Activated T-cell treated with anti-CD3 and anti-CD28 coated beads, Interleukin-2, amount 50 U/mL, for 4 hours (primary cell): ENCODE measurements at regions not wholly inside any gene's neighbourhood (a gene's known extent, or its start where the extent isn't known, plus 50 kb on each side); places are given as distances from the start of the nearest gene placed in this dataset.

Experiments
- ATAC-seq, 2 donors: fragments of 200-7000 bp; cut with Tn5 transposase; one replicate each; pipeline ENCODE4 v1.10.0; 2021
- DNase-seq: peaks from one replicate; pipeline ENCODE4 v3.0.0-alpha.2; 2020
- H3K27me3 Mint-ChIP-seq: one replicate; pipeline ENCODE4 v1.8.0; 2021; ENCODE audit warnings: low read depth, mixed read lengths
- H3K36me3 Mint-ChIP-seq: one replicate; pipeline ENCODE4 v1.8.0; 2022; ENCODE audit warnings: mixed read lengths; ENCODE audit not compliant: insufficient read depth
- H3K4me1 Mint-ChIP-seq: one replicate; pipeline ENCODE4 v1.8.0; 2021; ENCODE audit warnings: low read depth, mixed read lengths
- H3K4me3 Mint-ChIP-seq: one replicate; pipeline ENCODE4 v1.8.0; 2021; ENCODE audit warnings: mild to moderate bottlenecking, moderate library complexity, mixed read lengths
- H3K9me3 Mint-ChIP-seq: one replicate; pipeline ENCODE4 v1.8.0; 2021; ENCODE audit warnings: mixed read lengths

DNA sequence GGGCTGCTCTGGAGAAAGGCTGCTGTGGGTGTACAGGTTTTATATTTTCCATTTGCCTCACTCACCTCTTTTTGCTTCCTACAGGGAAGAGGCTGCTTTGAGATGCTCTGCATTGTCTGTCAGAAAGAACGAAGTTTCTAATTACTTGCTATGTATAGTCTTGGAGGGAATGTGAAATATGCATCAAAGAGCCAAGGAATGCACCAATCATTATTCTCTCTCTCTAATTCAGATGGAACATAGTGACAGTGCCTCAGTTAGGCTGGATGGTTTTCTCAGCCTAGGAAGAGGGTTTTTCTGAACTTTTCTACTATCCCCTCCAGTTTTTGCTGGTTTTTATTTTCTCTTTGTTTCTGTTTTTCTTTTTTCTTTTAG lies 106.8 kb upstream of the SLC4A4 start:
- no peak overlapping the region for H3K4me3 Mint-ChIP-seq
- ATAC-seq: no peak
- no peaks in the 10 kb centered on the region for H3K36me3 Mint-ChIP-seq
- DNase-seq: no peak
- no peaks in the 10 kb centered on the region for H3K9me3 Mint-ChIP-seq
- H3K4me1 Mint-ChIP-seq: no peaks in the 10 kb centered on the region
- H3K27me3 Mint-ChIP-seq: peaks cover 4% of the 10 kb centered on the region

DNA sequence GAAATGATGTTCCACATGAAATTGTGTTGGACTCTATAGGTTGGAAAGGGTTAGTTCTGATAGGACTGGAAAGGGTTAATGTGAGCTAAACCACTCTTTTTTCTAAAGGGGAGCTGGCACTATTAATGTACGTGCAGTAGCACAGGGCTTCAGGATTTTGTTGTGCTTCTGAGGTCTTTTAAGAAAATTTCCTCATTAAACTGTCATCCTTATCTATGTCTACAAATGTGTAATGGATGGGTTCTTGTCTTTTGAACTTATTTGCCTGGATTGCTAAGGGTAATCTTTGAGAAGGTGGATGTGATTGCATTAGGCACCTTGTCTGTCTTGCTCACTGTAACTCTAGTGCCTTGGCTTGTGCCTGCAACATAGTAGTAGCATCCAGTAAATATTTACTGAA lies 106.0 kb upstream of the SLC4A4 start:
- ATAC-seq (no peak), DNase-seq (no peak)
- H3K27me3 Mint-ChIP-seq: peaks cover 4% of the 10 kb centered on the region
- H3K36me3 Mint-ChIP-seq: no peaks in the 10 kb centered on the region
- no peaks in the 10 kb centered on the region for H3K4me1 Mint-ChIP-seq
- H3K9me3 Mint-ChIP-seq: no peaks in the 10 kb centered on the region
- H3K4me3 Mint-ChIP-seq: no peak overlapping the region

DNA sequence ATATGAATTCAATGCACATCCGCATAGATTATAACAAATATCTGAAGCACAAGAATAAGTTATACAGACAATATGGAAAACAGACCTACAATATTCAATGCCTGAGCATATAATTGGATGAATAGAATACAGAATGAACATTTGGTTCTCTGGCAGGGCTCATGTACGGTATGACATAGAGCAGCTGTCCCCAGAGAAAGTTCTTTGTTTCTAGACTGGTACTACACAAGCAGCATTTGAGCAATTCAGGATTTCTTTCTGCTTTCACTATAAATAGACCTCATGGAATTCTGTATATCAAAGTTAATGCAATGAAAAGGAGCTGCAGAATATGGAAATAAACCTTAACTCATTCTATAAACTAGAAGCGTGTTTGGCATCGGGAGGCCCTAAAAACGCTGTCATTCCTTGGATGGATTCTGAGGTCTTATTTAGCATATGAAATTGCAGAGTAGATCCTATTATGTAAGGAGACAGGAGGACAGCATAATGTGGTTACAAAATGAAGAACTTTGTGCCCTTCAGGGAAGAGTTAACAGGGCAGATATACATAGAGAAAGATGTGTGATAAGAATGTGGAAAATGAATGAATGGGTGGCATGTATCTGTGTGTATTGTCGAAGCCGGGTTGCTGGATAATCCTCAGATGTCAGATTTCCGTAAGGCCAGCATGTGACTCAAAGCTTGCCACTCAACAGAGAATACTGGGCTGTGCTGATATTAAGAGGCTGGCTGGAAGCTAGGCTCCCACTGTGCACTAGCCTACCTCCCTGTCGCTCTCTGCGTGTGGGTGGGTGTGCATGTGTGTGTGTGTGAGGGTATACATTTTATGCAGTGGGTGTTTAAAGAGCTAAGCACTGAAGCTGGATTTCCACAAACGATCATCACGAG lies 103.3 kb upstream of the SLC4A4 start:
- ATAC-seq (no peak), DNase-seq (no peak)
- Mint-ChIP-seq H3K4me1 (no peaks in the 10 kb centered on the region), H3K36me3 (no peaks in the 10 kb centered on the region), H3K27me3 (peaks cover 4% of the 10 kb centered on the region), H3K9me3 (no peaks in the 10 kb centered on the region), H3K4me3 (no peak overlapping the region)

DNA sequence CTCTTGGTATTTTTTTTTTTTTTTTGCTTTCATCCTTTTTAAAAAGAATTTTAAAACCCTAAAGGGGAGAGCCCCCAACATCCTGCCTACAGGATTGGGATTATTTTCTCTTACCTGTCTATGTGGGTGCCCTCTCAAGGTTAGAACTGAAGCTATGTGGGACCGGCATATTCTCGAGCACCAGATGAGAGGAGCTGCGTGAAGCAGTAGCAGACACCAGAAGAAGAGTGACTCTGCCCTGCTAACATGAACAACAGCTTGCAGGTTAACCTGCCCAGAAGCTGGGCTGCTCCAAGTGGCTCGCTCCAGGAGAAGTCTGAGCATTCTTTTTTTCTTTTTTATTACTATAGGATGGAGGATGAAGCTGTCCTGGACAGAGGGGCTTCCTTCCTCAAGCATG lies 102.6 kb upstream of the SLC4A4 start:
- Mint-ChIP-seq H3K9me3 (no peaks in the 10 kb centered on the region), H3K4me1 (no peaks in the 10 kb centered on the region), H3K36me3 (no peaks in the 10 kb centered on the region), H3K27me3 (peaks cover 4% of the 10 kb centered on the region), H3K4me3 (no peak overlapping the region)
- ATAC-seq (no peak), DNase-seq (no peak)

DNA sequence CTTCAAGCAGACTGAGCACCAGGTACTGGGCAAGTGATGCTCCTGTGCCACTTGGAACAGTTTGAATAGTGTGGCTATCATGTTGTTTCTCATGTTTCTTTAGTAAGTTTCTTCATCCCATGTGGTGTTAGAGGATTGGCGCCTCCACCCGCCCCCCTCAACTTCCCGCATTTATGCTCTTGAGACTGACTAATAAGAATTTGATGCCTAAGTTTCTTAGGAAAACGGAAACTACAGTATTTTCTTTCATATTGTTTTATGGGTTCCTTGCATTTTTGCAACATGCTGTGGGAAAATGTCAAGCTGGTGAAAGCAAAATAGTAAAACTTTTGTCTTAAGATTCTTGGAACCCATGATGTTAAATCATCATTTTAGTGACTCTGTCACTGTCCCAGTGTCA lies 101.2 kb upstream of the SLC4A4 start:
- Mint-ChIP-seq H3K36me3 (no peaks in the 10 kb centered on the region), H3K9me3 (no peaks in the 10 kb centered on the region), H3K27me3 (peaks cover 2% of the 10 kb centered on the region), H3K4me3 (no peak overlapping the region), H3K4me1 (no peaks in the 10 kb centered on the region)
- DNase-seq: no peak
- no peak for ATAC-seq

DNA sequence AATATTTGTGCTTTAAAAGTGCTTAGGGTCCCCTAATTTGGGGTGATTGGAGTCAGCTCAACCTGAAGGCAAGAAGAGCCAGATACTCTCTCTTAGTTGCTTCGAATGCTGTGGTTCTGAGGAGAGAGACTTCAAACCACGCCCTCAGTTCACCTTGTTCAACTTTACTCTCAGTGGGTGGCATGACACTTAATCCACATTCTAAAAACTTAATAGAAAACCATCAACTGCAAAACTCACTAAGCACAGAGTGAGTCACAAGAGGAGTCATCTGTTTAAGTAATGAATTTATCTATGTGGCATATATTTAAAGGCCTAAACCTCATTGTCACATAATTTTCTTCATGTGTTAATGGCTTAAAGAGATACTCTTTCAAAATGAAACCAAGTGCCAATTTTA lies 99.5 kb upstream of the SLC4A4 start:
- Mint-ChIP-seq H3K9me3 (no peaks in the 10 kb centered on the region), H3K27me3 (no peaks in the 10 kb centered on the region), H3K4me1 (no peaks in the 10 kb centered on the region), H3K36me3 (no peaks in the 10 kb centered on the region), H3K4me3 (no peak overlapping the region)
- ATAC-seq (no peak), DNase-seq (no peak)

DNA sequence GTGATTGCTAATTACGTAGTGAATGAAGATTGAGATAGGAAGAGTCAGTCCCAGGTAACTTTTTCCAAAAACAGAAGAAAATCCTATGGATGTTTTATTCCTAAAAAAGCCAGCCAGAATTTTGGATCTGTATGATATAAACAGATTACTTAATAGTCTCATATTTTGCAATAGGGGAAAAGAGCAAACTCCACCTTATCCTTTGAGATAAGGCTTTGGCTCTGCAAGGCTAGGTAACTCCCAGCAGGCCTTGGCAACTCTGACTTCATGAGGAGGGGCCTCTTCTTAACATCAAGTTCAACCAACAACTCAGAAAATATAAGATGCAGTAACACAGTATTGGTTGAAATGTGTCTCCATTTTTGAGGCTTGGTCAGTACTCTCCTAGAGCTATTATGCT lies 98.7 kb upstream of the SLC4A4 start:
- Mint-ChIP-seq H3K9me3 (no peaks in the 10 kb centered on the region), H3K27me3 (no peaks in the 10 kb centered on the region), H3K4me3 (no peak overlapping the region), H3K4me1 (no peaks in the 10 kb centered on the region), H3K36me3 (no peaks in the 10 kb centered on the region)
- DNase-seq: no peak
- no peak for ATAC-seq

DNA sequence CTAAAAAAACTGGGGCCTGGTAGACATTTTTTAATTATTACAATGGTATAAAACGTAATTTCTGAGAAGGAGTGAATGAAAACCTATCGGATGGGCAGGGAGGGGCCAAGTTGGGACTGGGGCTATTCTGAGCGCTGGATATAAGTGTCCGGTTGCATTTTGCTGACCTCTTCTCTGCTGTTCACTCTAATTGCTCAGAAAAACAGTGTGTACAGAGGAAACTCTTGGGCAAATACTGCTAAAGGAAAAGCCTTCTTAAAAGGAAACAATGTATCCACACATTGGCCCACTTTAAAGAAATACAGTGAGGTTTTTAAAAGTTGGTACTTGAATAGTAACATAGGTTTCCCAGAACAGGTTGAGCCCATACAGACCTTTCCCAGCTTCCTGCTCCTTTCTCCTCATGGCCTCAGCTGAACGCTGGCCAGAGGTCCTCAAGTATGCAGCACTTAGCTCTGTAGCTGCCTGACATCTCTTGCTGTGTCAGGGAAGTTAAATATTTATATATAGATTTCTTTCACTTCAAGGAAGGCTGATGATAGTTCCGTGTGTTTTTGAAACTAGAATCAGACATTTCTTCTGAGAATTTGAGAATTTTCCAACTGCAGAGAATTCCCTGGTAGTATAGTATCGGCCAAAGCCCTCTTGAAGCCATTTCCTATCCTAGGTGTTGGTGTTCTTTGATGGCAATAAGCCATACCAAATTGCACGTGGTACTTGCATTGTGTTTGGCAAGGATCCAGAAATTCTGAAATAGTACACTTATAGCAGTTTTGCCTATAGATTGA lies 97.1 kb upstream of the SLC4A4 start:
- H3K27me3 Mint-ChIP-seq: no peaks in the 10 kb centered on the region
- no peak for ATAC-seq
- H3K4me1 Mint-ChIP-seq: no peaks in the 10 kb centered on the region
- H3K9me3 Mint-ChIP-seq: no peaks in the 10 kb centered on the region
- no peaks in the 10 kb centered on the region for H3K36me3 Mint-ChIP-seq
- H3K4me3 Mint-ChIP-seq: no peak overlapping the region
- DNase-seq: no peak

DNA sequence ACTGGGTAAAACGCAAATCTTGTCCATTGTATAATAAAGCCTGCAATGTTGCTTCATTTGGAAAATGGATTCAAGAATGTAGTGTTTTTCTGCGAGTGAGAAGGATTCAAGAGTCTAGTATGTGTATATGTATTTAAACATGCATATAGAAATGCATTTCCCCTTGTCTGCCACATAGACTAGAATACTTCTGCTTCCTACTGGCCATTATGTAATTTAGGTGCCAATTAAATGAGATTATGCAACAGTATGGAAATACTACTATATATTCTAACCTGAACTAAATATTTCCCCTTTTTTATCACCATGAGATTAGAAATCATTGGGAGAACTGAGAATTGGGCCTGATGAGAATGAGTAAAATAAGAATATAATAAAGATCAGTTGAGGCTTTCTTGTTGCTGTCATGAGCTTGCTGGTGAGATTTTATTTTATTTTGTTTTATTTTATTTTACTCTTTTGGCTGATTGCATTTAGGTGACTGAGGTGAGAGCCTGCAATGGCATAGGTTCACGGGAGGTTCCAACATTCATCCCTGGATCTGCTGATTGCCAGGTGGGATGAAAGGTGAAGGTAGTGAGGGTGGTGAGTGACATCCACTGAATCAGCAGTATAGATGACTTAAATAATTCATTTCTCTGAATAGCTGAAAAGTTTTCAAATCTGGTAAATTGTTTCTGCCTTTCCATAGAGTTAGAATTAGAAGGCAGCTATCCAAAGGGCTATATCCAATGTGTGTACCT lies 95.6 kb upstream of the SLC4A4 start:
- no peaks in the 10 kb centered on the region for H3K4me1 Mint-ChIP-seq
- no peak overlapping the region for H3K4me3 Mint-ChIP-seq
- DNase-seq (no peak), ATAC-seq (no peak)
- no peaks in the 10 kb centered on the region for H3K9me3 Mint-ChIP-seq
- no peaks in the 10 kb centered on the region for H3K36me3 Mint-ChIP-seq
- no peaks in the 10 kb centered on the region for H3K27me3 Mint-ChIP-seq

DNA sequence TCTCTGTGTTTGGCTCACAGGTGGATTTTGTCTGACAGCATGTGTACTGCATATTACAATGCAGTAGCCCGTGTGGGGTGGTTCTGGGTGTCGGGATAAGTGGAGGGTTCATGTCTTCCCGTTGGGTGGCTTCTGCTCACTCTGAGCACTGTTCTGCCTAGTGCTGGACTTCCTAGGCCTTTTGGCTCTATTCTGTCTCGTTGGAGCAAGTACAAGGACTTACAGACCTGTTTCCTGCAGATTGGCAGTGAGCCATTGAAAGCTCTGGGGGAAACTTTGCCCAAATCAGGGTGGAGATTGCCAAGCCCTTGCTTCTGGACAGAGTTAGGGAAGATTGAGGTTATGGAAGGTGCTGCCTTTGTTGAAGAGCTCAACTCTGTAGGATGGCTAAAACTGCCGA lies 91.1 kb upstream of the SLC4A4 start:
- H3K4me1 Mint-ChIP-seq: no peaks in the 10 kb centered on the region
- H3K27me3 Mint-ChIP-seq: no peaks in the 10 kb centered on the region
- H3K36me3 Mint-ChIP-seq: no peaks in the 10 kb centered on the region
- no peak overlapping the region for H3K4me3 Mint-ChIP-seq
- no peak for DNase-seq
- no peaks in the 10 kb centered on the region for H3K9me3 Mint-ChIP-seq
- ATAC-seq: no peak

DNA sequence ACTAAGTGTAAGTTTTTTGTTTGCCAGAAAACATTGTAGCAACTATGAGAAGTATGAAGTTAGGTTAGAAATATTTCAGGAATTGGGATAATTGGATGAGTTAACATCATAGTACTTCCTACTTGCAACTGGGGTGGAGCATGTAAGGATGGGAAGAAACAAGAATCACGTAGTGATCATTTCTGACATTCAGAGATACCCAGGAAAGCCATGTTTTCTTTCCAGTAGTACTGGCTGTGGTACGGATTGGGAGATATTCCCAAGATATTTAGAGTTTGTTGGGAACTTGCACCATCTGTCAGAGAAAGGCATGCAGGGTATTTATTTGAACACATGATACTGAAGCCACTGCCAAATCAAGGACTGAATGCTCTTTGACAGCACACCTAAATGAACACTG lies 87.6 kb upstream of the SLC4A4 start:
- H3K4me1 Mint-ChIP-seq: peaks cover 1% of the 10 kb centered on the region
- no peak for ATAC-seq
- DNase-seq: no peak
- no peaks in the 10 kb centered on the region for H3K36me3 Mint-ChIP-seq
- no peaks in the 10 kb centered on the region for H3K27me3 Mint-ChIP-seq
- no peak overlapping the region for H3K4me3 Mint-ChIP-seq
- H3K9me3 Mint-ChIP-seq: no peaks in the 10 kb centered on the region

DNA sequence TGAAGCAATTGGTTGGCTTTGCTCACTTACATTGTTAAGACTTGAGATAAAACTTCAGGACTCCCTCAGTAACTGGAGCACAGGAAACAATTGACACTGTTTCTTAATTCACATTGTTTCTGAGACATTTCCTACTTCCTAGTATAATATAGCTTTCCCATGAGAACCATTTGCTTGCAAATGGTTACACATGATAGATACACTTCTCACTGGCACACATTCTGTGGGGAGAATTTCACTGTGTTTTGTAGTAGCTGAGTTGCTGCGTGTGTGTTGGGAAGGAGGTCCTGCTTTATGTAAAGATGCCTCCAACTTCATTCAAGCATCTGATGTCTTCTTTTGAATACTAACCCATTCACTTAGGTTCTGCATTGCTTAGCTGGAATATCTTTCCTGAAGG lies 85.3 kb upstream of the SLC4A4 start:
- no peaks in the 10 kb centered on the region for H3K36me3 Mint-ChIP-seq

DNA sequence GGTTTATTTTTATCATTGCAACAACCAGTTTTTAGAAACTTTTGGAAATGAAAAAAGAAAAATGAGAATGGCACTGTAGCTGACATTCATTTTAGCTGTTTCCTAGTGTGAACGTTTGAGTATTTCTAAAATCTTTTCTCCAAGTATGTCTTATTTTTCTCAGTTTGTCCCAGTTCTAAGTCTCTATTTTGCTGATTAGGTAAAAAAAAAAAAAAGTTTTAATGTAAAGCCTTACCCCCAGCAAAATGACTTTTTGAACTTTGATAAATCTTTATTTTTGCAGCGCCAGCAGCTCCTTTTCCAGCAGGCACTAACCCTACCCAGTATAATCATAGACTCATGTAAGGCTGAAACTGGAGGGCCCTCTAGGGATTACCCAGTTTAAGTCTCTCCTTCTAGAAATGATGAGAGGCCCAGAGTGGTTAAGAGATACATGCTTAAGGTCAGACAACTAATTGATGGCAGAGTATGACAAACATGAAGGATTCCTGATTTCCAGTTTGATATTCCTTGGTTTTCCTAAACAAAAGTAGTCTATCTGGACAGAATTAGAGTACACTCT lies 84.3 kb upstream of the SLC4A4 start:
- no peaks in the 10 kb centered on the region for H3K36me3 Mint-ChIP-seq
- peaks cover 2% of the 10 kb centered on the region for H3K27me3 Mint-ChIP-seq
- H3K4me3 Mint-ChIP-seq: no peak overlapping the region
- H3K4me1 Mint-ChIP-seq: peaks cover 1% of the 10 kb centered on the region
- ATAC-seq: no peak
- no peaks in the 10 kb centered on the region for H3K9me3 Mint-ChIP-seq
- DNase-seq: no peak

More for the DNA sequence above, 85.3 kb upstream of the SLC4A4 start:
- peaks cover 1% of the 10 kb centered on the region for H3K4me1 Mint-ChIP-seq
- no peak overlapping the region for H3K4me3 Mint-ChIP-seq
- no peak for DNase-seq
- no peaks in the 10 kb centered on the region for H3K9me3 Mint-ChIP-seq
- ATAC-seq: no peak
- no peaks in the 10 kb centered on the region for H3K27me3 Mint-ChIP-seq

DNA sequence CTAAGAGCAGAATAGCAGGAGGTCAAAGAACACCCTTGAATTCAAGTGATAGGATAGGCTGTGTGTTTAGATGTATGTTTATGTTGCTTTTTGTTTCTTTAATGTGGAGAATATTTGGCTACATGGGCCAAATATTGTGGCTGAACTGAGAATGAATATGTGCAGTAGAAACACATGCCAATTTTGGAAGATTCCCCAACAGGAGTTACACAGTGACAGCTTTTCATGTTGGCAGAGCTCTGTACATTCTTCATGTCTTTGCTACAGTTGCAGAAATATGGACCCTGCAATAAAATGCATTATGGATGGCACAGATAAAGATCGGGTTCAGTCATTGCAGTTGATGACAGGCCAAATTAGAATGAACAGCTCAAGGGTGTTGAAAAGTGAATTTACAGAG lies 82.8 kb upstream of the SLC4A4 start:
- no peak for ATAC-seq
- DNase-seq: no peak
- Mint-ChIP-seq H3K27me3 (peaks cover 2% of the 10 kb centered on the region), H3K4me3 (no peak overlapping the region), H3K9me3 (no peaks in the 10 kb centered on the region), H3K36me3 (no peaks in the 10 kb centered on the region), H3K4me1 (peaks cover 1% of the 10 kb centered on the region)
